AG04450 (cell line): ENCODE measurements at regions not wholly inside any gene's neighbourhood (a gene's known extent, or its start where the extent isn't known, plus 50 kb on each side); places are given as distances from the start of the nearest gene placed in this dataset.

Experiments
- CTCF ChIA-PET: fragments of 300-600, 350-600 bp; formaldehyde crosslinking; extraction: SDS; loops from one replicate; lab custom pipeline; 2022; ENCODE audit warnings: antibody characterized with exemption, inconsistent platforms; lab: Charles Lee
- POLR2A ChIA-PET: fragments of 350-600 bp; formaldehyde crosslinking; extraction: SDS; loops from one replicate; lab custom pipeline; 2021; ENCODE audit warnings: antibody characterized with exemption, inconsistent platforms; lab: Yijun Ruan, JAX
- DNase-seq: peaks from one replicate; pipeline ENCODE4 v3.0.0-alpha.2; 2011; ENCODE audit warnings: low read depth, low spot score
- H3K27ac ChIP-seq: one replicate; pipeline ENCODE4 v1.5.1; 2012; ENCODE audit warnings: low read depth, low read length, control low read depth
- H3K27me3 ChIP-seq: one replicate; pipeline ENCODE4 v1.6.0; 2012; ENCODE audit warnings: low read length; ENCODE audit not compliant: control insufficient read depth, insufficient read depth
- H3K4me3 ChIP-seq: 2 replicates; pipeline ENCODE4 v1.5.1; 2011; ENCODE audit warnings: mild to moderate bottlenecking, low read depth, low read length, control low read depth
- H3K9me3 ChIP-seq: 2 replicates; pipeline ENCODE4 v1.5.1; 2012; ENCODE audit warnings: low read length; ENCODE audit not compliant: control insufficient read depth, insufficient read depth
- TF ChIP-seq, protein P1 (sequence below): IDR thresholded peaks from 2 replicates; pipeline ENCODE4 v1.5.1; 2011; ENCODE audit warnings: low read depth, low read length, control low read depth, inconsistent platforms

DNA sequence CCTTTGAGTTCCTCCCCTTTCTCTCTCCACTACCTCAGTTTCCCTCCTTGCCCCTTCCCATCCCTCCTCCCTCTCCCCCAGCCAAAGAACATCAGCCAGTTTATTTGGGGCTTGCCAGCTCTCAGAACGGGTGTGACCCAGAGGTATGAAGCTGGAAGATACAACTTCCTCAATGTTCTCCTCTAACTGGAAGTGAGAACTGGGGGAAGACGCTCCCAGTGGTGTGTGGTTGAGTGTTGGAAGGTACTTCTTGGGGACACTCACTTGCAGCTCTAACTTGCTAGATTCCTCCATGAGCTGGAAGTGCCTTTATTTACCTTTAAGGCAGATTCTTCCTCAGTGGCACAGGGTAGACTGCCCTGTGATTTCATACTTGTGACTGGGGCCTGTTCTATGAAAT is 110.5 kb upstream of the HABP2 start:
- TF ChIP-seq, protein P1, sequence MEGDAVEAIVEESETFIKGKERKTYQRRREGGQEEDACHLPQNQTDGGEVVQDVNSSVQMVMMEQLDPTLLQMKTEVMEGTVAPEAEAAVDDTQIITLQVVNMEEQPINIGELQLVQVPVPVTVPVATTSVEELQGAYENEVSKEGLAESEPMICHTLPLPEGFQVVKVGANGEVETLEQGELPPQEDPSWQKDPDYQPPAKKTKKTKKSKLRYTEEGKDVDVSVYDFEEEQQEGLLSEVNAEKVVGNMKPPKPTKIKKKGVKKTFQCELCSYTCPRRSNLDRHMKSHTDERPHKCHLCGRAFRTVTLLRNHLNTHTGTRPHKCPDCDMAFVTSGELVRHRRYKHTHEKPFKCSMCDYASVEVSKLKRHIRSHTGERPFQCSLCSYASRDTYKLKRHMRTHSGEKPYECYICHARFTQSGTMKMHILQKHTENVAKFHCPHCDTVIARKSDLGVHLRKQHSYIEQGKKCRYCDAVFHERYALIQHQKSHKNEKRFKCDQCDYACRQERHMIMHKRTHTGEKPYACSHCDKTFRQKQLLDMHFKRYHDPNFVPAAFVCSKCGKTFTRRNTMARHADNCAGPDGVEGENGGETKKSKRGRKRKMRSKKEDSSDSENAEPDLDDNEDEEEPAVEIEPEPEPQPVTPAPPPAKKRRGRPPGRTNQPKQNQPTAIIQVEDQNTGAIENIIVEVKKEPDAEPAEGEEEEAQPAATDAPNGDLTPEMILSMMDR, result no peak
- POLR2A ChIA-PET, result no interaction called here
- CTCF ChIA-PET, result no interaction called here
- no peaks in the 10 kb centered on the region for H3K9me3 ChIP-seq
- H3K27me3 ChIP-seq, result no peaks in the 10 kb centered on the region
- no peak overlapping the region for H3K27ac ChIP-seq
- no peak overlapping the region for H3K4me3 ChIP-seq
- no peak for DNase-seq

- no peak overlapping the region for H3K27ac ChIP-seq
- no peak for DNase-seq
- TF ChIP-seq, protein P1, result no peak
- no peaks in the 10 kb centered on the region for H3K27me3 ChIP-seq
- H3K4me3 ChIP-seq, result no peak overlapping the region
- CTCF ChIA-PET, result interaction anchor here (1.2 to 1.3 kb wide), 2 partner anchors 11 to 120 kb away, joined by 3 read pairs; no protein-coding TSS in a partner anchor
- POLR2A ChIA-PET, result no interaction called here
- H3K9me3 ChIP-seq, result no peaks in the 10 kb centered on the region
Observed at GRCh38 chr10:113443141-113443925, 109.5 kb upstream of the HABP2 start.

GRCh38 chr10:113444766-113445365 is 108.0 kb upstream of the HABP2 start:
- TF ChIP-seq, protein P1, result no peak
- Histone ChIP-seq H3K9me3 (no peaks in the 10 kb centered on the region), H3K4me3 (no peak overlapping the region), H3K27ac (no peak overlapping the region), H3K27me3 (no peaks in the 10 kb centered on the region)
- no peak for DNase-seq
- ChIA-PET POLR2A (no interaction called here), CTCF (interaction anchor here (1.3 kb wide), 1 partner anchor 9 kb away, joined by 3 read pairs; no protein-coding TSS in a partner anchor)

- TF ChIP-seq, protein P1, result no peak
- ChIA-PET POLR2A (no interaction called here), CTCF (interaction anchor here (0.6 kb wide), 1 partner anchor 881 kb away, joined by 3 read pairs; no protein-coding TSS in a partner anchor)
Observed at GRCh38 chr10:113445736-113446135, 107.1 kb upstream of the HABP2 start.

GRCh38 chr10:113446739-113447138 is 106.1 kb upstream of the HABP2 start:
- Histone ChIP-seq H3K27ac (no peak overlapping the region), H3K27me3 (peaks cover 3% of the 10 kb centered on the region), H3K4me3 (no peak overlapping the region), H3K9me3 (no peaks in the 10 kb centered on the region)
- ChIA-PET POLR2A (no interaction called here), CTCF (no interaction called here)
- TF ChIP-seq, protein P1, result no peak
- DNase-seq, result no peak

More at GRCh38 chr10:113445736-113446135, 107.1 kb upstream of the HABP2 start:
- Histone ChIP-seq H3K27ac (no peak overlapping the region), H3K9me3 (no peaks in the 10 kb centered on the region), H3K4me3 (no peak overlapping the region), H3K27me3 (no peaks in the 10 kb centered on the region)
- no peak for DNase-seq
